ENCODE measurements at regions not wholly inside any gene's neighbourhood (a gene's known extent, or its start where the extent isn't known, plus 50 kb on each side); places are given as distances from the start of the nearest gene placed in this dataset.

DNA sequence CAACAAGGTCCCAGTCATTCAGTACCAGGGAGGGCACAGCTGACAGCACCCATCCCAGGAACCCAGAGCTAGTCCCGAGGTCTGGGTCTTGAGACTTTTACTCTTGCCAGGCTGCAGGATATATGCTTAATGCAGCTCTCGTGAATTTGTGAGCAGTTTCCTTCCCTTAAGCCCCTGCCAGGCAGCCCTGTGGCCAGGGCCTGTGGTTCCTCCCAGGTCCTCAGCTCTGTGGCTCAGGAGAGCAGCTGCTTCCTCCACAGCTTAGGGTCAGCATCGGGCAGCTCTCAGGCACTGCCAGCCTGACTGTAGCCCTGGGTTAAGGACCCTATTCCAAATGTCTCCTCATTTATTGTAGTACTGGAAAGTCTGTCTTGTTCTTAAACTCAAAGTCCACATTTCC is 1384.8 kb downstream of the RPIA start:
- DNase-seq (ENCODE audit: low read depth, low spot score) (no peak), FAIRE-seq (no peak)
- no peak overlapping the region for H3K27ac ChIP-seq (ENCODE audit: control insufficient read depth, insufficient read depth, low read length)

DNA sequence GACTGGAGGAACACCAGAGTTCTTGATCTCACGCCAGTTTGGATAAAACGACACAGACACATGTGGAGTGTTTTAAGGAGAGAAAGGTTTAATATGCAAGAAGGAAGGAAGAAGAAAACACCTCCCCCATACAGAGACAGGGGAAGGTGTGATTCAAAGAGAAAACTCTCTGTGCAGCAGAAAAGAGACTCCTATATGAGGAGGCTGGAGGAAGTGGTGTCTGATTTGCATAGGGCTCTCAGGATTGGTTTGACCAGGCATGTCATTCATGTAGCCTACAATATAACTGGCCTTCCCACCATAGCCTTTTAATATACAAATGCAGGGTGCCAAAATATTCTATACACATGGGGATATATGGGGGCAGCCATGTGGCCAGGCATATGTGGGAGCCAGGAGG is 1386.5 kb downstream of the RPIA start:
- no peak for FAIRE-seq
- DNase-seq (ENCODE audit: low read depth, low spot score): no peak

More for the DNA sequence above, 1384.8 kb downstream of the RPIA start:
- H4K20me1 ChIP-seq (ENCODE audit: control insufficient read depth, extremely low read depth, insufficient read depth, low read length): no peaks in the 10 kb centered on the region
- no peaks in the 10 kb centered on the region for H3K9me3 ChIP-seq (ENCODE audit: control insufficient read depth, low read depth, low read length)
- H3K36me3 ChIP-seq (ENCODE audit: control insufficient read depth in 2 of 2, extremely low read depth in 1 of 2, insufficient read depth in 2 of 2, low read length in 2 of 2): no peaks in the 10 kb centered on the region
- TF ChIP-seq, protein P1, sequence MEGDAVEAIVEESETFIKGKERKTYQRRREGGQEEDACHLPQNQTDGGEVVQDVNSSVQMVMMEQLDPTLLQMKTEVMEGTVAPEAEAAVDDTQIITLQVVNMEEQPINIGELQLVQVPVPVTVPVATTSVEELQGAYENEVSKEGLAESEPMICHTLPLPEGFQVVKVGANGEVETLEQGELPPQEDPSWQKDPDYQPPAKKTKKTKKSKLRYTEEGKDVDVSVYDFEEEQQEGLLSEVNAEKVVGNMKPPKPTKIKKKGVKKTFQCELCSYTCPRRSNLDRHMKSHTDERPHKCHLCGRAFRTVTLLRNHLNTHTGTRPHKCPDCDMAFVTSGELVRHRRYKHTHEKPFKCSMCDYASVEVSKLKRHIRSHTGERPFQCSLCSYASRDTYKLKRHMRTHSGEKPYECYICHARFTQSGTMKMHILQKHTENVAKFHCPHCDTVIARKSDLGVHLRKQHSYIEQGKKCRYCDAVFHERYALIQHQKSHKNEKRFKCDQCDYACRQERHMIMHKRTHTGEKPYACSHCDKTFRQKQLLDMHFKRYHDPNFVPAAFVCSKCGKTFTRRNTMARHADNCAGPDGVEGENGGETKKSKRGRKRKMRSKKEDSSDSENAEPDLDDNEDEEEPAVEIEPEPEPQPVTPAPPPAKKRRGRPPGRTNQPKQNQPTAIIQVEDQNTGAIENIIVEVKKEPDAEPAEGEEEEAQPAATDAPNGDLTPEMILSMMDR (optimal IDR thresholded peaks at IDR 0.05 in 1 of 3, IDR thresholded peaks at IDR 0.05 in 1 of 3, conservative IDR thresholded peaks at IDR 0.05 in 1 of 3; ENCODE audit: extremely low read depth in 1 of 3, insufficient read depth in 2 of 3, low read length in 3 of 3): no peak
- no peak for TF ChIP-seq EZH2 (IDR thresholded peaks at IDR 0.05; ENCODE audit: low read length)
- dilution Hi-C loops (cut with MboI; ENCODE audit: extremely low pct_ligation_motif_present, low sequenced_read_pairs): no loop called here
- H3K9me1 ChIP-seq (ENCODE audit: control insufficient read depth, extremely low read depth, insufficient read depth, low read length): no peaks in the 10 kb centered on the region
- H3K4me1 ChIP-seq (ENCODE audit: control insufficient read depth, extremely low read depth, insufficient read depth, low read length): no peaks in the 10 kb centered on the region
- no peak overlapping the region for H3K4me3 ChIP-seq (ENCODE audit: control insufficient read depth in 2 of 3, extremely low read depth in 1 of 3, insufficient read depth in 2 of 3, low read depth in 1 of 3, low read length in 3 of 3)
- H3K27me3 ChIP-seq (ENCODE audit: control insufficient read depth, extremely low read depth, insufficient read depth, low read length): no peaks in the 10 kb centered on the region
- H3K79me2 ChIP-seq (ENCODE audit: control insufficient read depth, insufficient read depth, low read length): no peaks in the 10 kb centered on the region
- no peak overlapping the region for H2AFZ ChIP-seq (ENCODE audit: control insufficient read depth, low read length)
- H3K9ac ChIP-seq (ENCODE audit: control insufficient read depth, extremely low read depth, insufficient read depth, low read length): no peak overlapping the region
- H3K4me2 ChIP-seq (ENCODE audit: control insufficient read depth, extremely low read depth, insufficient read depth, low read depth, low read length): no peak overlapping the region

More for the DNA sequence above, 1386.5 kb downstream of the RPIA start:
- Histone ChIP-seq H3K4me2 (ENCODE audit: control insufficient read depth, extremely low read depth, insufficient read depth, low read depth, low read length) (no peak overlapping the region), H2AFZ (ENCODE audit: control insufficient read depth, low read length) (no peak overlapping the region), H3K79me2 (ENCODE audit: control insufficient read depth, insufficient read depth, low read length) (no peaks in the 10 kb centered on the region), H3K36me3 (ENCODE audit: control insufficient read depth in 2 of 2, extremely low read depth in 1 of 2, insufficient read depth in 2 of 2, low read length in 2 of 2) (no peaks in the 10 kb centered on the region), H3K9me1 (ENCODE audit: control insufficient read depth, extremely low read depth, insufficient read depth, low read length) (no peaks in the 10 kb centered on the region), H3K9me3 (ENCODE audit: control insufficient read depth, low read depth, low read length) (no peaks in the 10 kb centered on the region), H4K20me1 (ENCODE audit: control insufficient read depth, extremely low read depth, insufficient read depth, low read length) (no peaks in the 10 kb centered on the region), H3K4me1 (ENCODE audit: control insufficient read depth, extremely low read depth, insufficient read depth, low read length) (no peaks in the 10 kb centered on the region), H3K9ac (ENCODE audit: control insufficient read depth, extremely low read depth, insufficient read depth, low read length) (no peak overlapping the region), H3K27ac (ENCODE audit: control insufficient read depth, insufficient read depth, low read length) (no peak overlapping the region), H3K27me3 (ENCODE audit: control insufficient read depth, extremely low read depth, insufficient read depth, low read length) (no peaks in the 10 kb centered on the region), H3K4me3 (ENCODE audit: control insufficient read depth in 2 of 3, extremely low read depth in 1 of 3, insufficient read depth in 2 of 3, low read depth in 1 of 3, low read length in 3 of 3) (no peak overlapping the region)
- no peak for TF ChIP-seq EZH2 (IDR thresholded peaks at IDR 0.05; ENCODE audit: low read length)
- TF ChIP-seq, protein P1 (optimal IDR thresholded peaks at IDR 0.05 in 1 of 3, IDR thresholded peaks at IDR 0.05 in 1 of 3, conservative IDR thresholded peaks at IDR 0.05 in 1 of 3; ENCODE audit: extremely low read depth in 1 of 3, insufficient read depth in 2 of 3, low read length in 3 of 3): no peak
- dilution Hi-C loops (cut with MboI; ENCODE audit: extremely low pct_ligation_motif_present, low sequenced_read_pairs): no loop called here

Measured in keratinocyte (primary cell).